HG03521 (cell line): ENCODE measurements at regions not wholly inside any gene's neighbourhood (a gene's known extent, or its start where the extent isn't known, plus 50 kb on each side); places are given as distances from the start of the nearest gene placed in this dataset.
A peak's percentile ranks its signal among the peaks of the same experiment; 100 is the strongest.
"Not testable (repeated sequence)": the region's sequence is repeated elsewhere in the genome, so short reads cannot be mapped to it uniquely, and the experiment has no call there.

ENCODE experiments used
- ATAC-seq: cut with Tn5 transposase; IDR thresholded peaks from one replicate; pipeline ENCODE4 v1.9.1; 2021; ENCODE audit warnings: mild to moderate bottlenecking, moderate library complexity; ENCODE audit not compliant: unreplicated experiment

DNA sequence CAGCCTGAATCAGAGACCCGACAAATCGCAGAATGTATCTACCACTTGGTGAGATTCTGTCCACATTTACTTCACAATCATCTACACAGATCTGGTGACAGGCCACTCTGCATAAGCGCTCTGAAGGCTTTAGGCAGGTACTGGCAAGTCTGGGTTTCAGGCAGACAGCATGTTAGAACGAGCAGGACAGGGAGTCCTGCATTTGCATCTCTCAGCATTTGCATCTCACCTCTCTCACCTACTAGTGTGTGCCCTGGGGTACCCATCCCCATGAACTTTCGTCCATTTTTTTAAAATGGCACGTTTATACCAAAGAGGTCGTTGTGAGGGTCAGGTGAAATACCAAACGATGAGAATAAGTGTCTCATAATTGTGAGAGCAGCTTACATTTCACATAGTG is 108.2 kb downstream of the SPATA31A1 start:
- ATAC-seq: not testable (repeated sequence)

DNA sequence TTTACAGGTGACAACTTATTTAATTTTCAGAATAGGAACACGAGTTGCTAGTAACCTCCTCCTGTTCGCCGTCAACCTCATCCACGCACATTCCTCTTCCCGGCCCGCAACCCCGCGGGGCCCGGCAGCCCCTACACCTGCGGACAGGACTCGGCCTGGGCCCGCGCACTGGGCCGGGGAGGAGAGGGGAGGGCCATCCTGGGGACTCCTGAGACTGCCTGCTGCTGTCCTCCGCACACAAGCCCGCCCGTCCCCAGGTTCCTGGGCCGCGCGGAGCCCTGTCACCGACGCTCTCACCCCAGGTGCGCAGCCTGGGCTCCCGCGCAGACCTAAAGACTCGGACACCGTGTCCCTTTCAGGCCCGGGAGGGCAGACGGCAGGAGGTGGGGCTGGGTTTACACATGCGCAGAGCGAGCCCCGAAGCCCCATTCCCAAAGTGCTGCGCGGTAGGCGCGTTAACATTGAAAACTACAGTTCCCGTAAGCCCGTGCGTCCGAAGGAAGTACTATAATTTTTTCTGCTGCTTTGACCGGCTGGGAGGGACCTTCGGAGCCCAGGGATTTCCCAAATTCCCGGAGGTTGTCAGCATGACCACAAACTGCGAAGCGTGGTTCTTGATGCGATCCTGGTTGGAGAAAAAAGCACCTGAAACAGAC is 108.8 kb downstream of the SPATA31A1 start:
- ATAC-seq: peak; percentile 97

DNA sequence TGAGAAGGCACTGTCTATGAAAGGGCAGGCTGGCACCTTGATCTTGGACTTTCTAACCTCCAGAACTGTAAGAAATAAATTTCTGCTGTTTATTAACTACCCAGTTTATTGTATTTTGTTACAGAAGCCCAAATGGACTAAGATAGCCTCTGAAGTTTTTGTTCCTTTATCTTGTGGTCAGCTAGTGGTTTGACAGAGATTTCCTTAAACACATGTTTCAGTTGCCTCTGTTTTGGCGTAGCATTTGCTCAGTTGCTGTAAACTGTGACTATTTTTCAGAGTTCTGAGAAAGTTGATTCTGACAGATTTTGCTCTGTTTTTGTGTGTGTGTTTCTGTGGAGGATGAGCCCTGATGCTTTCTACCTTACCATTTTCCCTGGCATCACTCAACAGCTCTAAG is 119.0 kb downstream of the SPATA31A1 start:
- peak; percentile 98 for ATAC-seq

- ATAC-seq: not testable (repeated sequence)
Measured at GRCh38 chr9:39483073-39483472, 127.6 kb downstream of the SPATA31A1 start.

DNA sequence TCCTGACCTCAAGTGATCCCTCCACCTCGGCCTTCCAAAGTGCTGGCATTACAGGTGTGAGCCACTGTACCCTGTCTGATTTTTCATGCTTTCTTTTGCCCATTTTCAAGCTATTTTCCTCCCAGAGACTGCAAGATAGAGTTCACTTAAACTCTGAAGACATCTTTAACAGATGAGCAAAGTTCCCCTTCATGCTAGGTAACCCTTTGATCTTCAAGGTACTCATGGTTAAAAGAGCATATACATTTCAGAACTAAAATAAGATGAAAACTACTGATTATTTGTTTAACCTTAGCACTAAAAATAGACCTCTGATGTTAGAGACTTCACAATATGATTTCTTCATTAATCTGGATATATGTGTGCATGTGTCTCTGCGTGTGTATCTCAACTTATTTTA is 128.4 kb downstream of the SPATA31A1 start:
- not testable (repeated sequence) for ATAC-seq

DNA sequence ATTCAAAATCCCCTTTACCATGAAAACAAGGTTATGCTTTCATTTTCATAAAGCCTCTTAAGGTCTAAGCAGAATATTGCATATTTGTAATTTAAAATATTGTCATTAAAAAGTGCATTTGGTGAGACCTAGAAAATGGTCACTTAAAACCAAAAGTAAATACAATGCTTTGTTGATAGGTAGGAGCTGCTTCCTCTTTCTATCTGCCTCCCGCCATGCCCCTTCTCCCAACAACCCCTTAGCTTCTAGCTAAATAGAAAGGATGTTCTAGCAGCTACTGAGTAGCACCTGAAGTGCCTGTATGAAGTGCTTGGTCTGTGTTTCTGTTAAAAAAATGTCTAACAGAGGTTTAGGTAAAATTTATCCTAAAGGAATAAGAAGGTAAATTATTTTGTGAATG is 128.8 kb downstream of the SPATA31A1 start:
- ATAC-seq: peak; percentile 74

DNA sequence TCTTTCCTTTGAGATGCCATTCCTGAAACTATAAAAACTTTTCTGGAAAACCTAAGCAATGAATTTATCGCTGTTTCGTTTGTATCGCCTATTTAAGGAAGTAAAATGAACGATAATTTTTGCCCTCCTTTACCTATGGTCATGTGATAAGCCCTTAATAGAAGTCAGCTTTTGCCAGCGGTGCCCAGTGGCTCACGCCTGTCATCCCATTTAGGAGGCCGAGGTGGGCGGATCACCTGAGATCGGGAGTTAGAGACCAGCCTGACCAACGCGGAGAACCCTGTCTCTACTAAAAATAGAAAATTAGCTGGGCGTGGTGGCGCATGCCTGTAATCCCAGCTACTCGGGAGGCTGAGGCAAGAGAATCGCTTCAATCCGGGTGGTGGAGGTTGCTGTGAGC is 132.0 kb downstream of the SPATA31A1 start:
- ATAC-seq: not testable (repeated sequence)

GRCh38 chr9:39496248-39496647 is 140.8 kb downstream of the SPATA31A1 start:
- not testable (repeated sequence) for ATAC-seq

GRCh38 chr9:39503178-39503577 is 147.7 kb downstream of the SPATA31A1 start:
- not testable (repeated sequence) for ATAC-seq

- ATAC-seq: not testable (repeated sequence)
Measured at GRCh38 chr9:39527387-39528029, 172.0 kb downstream of the SPATA31A1 start.

DNA sequence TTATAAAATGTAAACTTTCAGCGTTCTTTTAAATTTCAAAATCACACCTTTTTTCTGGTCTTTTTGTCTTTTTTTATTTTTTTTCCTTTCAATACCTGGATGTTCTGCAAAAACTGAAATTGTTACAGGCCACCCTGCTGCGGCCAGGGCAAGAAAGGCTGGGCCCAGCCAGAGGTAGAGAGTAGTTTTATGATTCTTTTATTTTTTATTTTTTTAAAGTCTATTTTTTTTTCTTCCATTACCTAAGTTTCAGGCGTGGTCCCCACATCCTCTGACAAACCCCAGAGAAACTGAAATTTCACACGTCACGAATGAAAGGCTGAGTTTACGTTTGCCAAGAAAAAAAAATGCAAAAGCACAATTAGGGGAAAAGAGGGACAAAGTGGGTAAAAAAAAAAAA is 177.1 kb downstream of the SPATA31A1 start:
- ATAC-seq: not testable (repeated sequence)

GRCh38 chr9:39533001-39533762 is 177.7 kb downstream of the SPATA31A1 start:
- not testable (repeated sequence) for ATAC-seq

DNA sequence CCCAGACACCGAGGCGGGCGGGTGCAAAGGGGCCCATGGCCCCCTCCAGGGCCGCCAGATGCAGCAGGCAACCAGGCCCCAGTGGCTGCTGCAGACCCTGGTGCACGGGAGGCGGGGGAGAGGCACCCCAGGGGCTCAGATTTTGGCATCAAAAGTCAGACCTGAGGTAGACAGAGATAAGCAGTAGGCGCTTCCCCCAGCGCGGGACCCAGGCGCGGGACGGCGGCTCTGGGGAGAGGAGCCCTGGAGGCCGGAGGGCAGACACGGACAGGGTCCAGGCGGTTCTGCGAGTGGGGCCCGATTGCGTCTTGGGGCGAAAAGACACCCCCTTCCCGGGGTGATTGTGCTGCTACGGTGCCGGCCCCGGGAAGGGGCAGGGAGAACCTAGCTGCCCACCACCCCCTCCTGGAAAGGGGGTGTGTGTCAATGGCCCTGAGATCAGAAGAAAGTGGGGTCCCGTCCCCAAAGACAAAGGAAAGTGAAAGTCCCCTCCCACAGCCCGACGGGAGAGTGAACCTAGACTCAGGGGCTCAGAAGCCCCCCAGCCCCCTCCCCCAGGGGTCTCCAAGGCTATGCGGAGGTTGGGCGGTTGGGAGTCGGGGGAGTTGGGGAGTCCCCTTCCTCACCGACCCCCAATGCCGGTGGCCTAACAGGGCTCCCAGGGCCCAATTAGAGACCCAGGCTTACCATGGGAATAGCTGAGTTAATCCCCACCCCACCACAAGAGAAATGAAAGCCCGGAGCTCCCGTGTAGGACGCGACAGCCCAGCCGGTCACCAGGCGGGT is 178.5 kb downstream of the SPATA31A1 start:
- ATAC-seq: not testable (repeated sequence)

DNA sequence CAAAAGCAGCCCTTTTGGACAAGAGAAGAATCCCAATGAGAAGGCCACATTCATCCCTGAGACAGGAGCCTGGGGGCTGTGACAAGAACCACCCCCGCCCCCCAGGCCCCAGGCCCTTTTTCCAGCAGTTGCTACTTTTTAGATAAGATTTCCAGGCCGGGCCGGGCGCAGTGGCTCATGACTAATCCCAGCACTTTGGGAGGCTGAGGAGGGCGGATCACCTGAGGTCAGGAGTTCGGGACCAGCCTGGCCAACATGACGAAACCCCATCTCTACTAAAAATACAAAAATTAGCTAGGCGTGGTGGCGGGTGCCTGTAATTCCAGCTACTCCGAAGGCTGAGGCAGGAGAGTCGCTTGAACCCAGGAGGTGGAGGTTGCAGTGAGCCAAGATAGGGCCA is 179.4 kb downstream of the SPATA31A1 start:
- ATAC-seq: not testable (repeated sequence)

- ATAC-seq: not testable (repeated sequence)
Measured at GRCh38 chr9:39542157-39542556, 186.7 kb downstream of the SPATA31A1 start.

DNA sequence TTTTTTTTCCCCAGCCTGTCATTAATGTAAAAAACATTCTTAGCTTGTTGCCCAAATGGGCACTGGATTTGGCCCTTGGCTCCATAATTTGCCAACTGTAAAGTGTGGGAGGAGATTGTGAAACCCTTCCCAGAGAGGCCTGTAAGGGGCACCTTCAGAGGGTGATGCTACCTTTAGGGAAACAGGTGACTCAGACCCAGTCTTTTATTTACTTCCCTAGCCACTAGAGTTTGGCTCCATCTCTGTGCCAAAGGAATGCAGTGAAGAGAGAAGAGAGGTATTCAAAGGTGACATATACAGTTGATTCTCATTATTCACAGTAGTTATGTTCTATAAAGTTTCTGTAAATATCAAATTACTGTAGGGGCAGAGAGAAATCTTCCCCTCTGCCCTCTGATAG is 189.6 kb downstream of the SPATA31A1 start:
- ATAC-seq: not testable (repeated sequence)

DNA sequence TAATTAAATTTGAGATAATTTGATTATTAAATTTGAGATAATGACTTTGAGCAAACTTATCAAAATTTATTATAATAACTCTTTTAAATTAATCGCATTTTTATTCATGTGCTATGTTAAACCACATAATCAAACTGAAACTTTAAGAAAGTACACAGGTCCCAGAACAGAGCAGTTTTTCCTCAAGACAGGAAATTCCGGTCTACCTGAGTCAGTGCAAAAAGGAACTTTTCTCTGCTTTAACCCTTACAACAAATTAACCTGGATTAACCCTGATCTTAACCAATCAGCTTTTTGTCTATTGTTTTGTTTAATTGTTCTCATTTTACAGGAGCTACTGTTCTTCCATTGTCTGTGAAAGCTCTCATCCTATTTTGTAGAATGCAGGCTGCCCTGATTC is 195.1 kb downstream of the SPATA31A1 start:
- ATAC-seq: not testable (repeated sequence)

DNA sequence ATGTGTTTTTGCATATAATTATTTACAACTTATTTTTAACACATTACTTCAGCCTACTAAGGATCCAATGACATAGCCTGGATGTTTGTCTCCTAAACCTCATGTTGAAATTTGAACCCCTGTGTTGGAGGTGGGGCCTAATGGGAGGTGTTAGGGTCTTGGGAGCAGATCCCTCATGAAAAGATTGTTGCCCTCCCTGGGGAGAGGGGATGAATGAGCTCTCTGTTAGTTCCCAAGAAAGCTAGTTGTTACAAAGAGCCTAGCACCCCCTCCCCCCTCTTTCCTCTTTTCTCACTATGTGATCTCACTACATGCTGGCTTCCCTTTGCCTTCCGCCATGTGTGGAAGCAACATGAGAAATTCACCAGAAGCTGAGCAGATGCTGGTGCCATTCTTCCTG is 196.1 kb downstream of the SPATA31A1 start:
- ATAC-seq: not testable (repeated sequence)

DNA sequence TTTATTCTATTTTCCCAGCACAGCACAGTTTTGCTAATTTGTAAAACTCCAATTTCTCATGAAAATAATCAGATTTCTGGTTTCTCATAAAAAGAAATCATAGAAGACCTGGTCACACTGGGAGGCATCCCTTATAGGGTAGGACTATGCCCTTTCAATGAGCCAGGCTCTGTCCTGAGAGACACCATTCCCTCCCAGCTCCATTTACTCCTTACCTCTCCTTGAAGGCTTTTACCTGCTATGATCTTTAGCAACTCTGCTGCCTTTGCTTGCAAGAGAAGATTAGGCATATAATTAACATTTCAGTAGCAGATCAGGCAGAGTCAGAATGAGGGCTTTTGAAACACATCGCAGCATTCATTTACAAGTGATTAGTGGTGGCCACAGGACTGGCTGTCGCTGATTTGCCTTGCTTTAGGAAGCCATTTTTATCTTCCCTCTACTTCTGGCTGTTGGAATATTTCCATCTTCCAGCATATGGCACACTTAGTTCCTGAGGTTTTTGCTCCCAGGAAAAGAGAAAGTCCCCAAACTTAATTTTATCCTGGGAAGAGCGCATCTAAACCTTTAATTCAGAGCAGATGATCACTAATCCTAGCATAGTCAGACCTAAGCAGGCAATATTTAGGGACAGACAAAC is 196.9 kb downstream of the SPATA31A1 start:
- ATAC-seq: not testable (repeated sequence)

DNA sequence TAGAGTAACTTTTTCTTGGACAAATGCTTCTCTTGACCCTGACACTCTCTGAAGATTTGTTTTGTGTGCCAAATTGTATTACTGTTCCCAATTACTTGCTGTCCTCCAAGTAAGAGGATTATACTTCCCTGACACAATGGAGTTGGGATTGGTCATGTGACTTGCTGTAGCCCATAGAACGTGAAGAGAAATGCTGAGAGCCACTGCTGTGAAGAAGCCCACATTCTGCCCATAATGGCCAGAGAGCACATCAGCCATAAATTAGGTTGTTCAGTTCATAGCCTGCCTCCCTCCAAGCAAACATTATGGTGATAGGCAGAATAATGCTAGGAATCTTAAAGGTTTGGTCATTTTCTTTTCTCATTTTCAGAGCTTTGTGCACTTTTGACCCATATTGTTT is 198.9 kb downstream of the SPATA31A1 start:
- ATAC-seq: not testable (repeated sequence)
